GM12872 (cell line): ENCODE measurements at regions not wholly inside any gene's neighbourhood (a gene's known extent, or its start where the extent isn't known, plus 50 kb on each side); places are given as distances from the start of the nearest gene placed in this dataset.

Experiments
- CTCF ChIP-seq: IDR thresholded peaks from 3 replicates; pipeline ENCODE4 v1.5.1; 2011; ENCODE audit warnings: low read depth, mild to moderate bottlenecking, low read length, moderate library complexity; ENCODE audit not compliant: insufficient read depth

GRCh38 chr12:77609016-77609415 is 221.7 kb upstream of the NAV3 start:
- no peak for TF ChIP-seq CTCF

- no peak for TF ChIP-seq CTCF
These were observed 222.3 kb upstream of the NAV3 start for GRCh38 chr12:77608271-77608824.

GRCh38 chr12:77606348-77606747 is 224.3 kb upstream of the NAV3 start:
- TF ChIP-seq CTCF: no peak

GRCh38 chr12:77603946-77604345 is 226.7 kb upstream of the NAV3 start:
- TF ChIP-seq CTCF: no peak

GRCh38 chr12:77601069-77601468 is 229.6 kb upstream of the NAV3 start:
- TF ChIP-seq CTCF: no peak

GRCh38 chr12:77600468-77600843 is 230.2 kb upstream of the NAV3 start:
- TF ChIP-seq CTCF: no peak

GRCh38 chr12:77599782-77600467 is 230.8 kb upstream of the NAV3 start:
- no peak for TF ChIP-seq CTCF
